ENCODE measurements at regions not wholly inside any gene's neighbourhood (a gene's known extent, or its start where the extent isn't known, plus 50 kb on each side); places are given as distances from the start of the nearest gene placed in this dataset.

DNA sequence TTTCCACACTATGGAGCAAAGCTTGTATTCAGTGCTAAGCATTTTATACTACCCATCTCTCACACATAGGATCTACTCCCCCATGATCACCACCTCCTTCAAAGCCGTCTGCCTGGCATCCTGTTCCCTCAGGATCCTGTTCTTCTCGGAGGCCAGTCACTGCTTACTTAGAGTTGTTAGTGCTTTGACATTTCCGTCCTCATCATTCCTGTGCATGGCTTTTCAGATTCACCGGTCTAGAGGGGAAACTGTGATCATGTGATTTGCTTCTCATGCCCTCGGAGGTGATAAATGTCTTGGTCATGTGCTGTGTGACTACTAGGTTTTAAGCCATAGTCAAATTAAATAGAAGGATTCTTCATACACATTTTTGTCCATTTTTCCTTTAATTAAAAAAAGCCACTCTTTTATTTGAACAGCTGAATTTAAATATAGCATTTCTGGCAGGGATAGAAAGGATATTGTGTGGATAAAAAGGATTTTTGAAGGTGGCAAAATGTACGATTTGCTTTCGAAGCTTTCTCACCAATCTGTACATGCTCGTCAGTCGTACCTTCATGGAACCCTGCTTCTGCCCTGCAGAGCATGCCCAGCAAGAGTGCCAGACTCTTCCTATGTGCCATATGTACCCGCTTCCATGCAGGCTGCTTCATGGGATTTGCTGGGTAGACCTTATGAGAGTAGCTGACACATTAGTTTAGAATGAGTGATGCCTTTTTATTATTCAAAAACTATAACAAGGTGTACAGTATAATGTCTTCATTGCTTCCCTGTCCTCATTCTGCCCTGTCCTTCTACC lies 53.3 kb downstream of the BMAL2 start:
- H3K9me3 ChIP-seq (ENCODE audit: insufficient read depth, low read depth) = no peaks in the 10 kb centered on the region
- no peak overlapping the region for H3K4me3 ChIP-seq
- DNase-seq = no peak
- H3K4me1 ChIP-seq (replicated peaks; ENCODE audit: insufficient read depth) = peaks cover 8% of the 10 kb centered on the region; the same call in 1 of the 2 replicates
- no peak for TF ChIP-seq EZH2 (IDR thresholded peaks at IDR 0.05; ENCODE audit: low read depth)
- TF ChIP-seq, protein P1, sequence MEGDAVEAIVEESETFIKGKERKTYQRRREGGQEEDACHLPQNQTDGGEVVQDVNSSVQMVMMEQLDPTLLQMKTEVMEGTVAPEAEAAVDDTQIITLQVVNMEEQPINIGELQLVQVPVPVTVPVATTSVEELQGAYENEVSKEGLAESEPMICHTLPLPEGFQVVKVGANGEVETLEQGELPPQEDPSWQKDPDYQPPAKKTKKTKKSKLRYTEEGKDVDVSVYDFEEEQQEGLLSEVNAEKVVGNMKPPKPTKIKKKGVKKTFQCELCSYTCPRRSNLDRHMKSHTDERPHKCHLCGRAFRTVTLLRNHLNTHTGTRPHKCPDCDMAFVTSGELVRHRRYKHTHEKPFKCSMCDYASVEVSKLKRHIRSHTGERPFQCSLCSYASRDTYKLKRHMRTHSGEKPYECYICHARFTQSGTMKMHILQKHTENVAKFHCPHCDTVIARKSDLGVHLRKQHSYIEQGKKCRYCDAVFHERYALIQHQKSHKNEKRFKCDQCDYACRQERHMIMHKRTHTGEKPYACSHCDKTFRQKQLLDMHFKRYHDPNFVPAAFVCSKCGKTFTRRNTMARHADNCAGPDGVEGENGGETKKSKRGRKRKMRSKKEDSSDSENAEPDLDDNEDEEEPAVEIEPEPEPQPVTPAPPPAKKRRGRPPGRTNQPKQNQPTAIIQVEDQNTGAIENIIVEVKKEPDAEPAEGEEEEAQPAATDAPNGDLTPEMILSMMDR (conservative IDR thresholded peaks at IDR 0.05) = no peak
- intact Hi-C loops (cut with micrococcal nuclease; ENCODE audit: unreplicated experiment) = loop anchor here (2.0 to 10.0 kb wide), 3 partner anchors 79 to 451 kb away; partner anchors contain the start of genes FGFR1OP2 and INTS13
- no peak overlapping the region for H2AFZ ChIP-seq
- H3K9me2 ChIP-seq (ENCODE audit: insufficient read depth) = no peaks in the 10 kb centered on the region
- BruUV-seq (replicated peaks) = no TSS peak
- no peaks in the 10 kb centered on the region for H3K27me3 ChIP-seq (ENCODE audit: insufficient read depth, low read depth)
- no peaks in the 10 kb centered on the region for H4K20me1 ChIP-seq (ENCODE audit: insufficient read depth)
- 0 out of 2 replicates have a peak, but pooled peaks cover under 1% of the 10 kb centered on the region for H3K36me3 ChIP-seq (ENCODE audit: low read depth)
- H3F3A ChIP-seq (ENCODE audit: insufficient read depth, low read depth) = no peaks in the 10 kb centered on the region; the same call in none of the 2 replicates
- H3K4me2 ChIP-seq = no peak overlapping the region
- no peaks in the 10 kb centered on the region for H3K79me2 ChIP-seq (ENCODE audit: low read depth)
- H3K27ac ChIP-seq = no peak overlapping the region
- ChIA-PET CTCF (no interaction called here), POLR2A (ENCODE audit: unreplicated experiment) (interaction anchor here (0.6 to 0.8 kb wide), 2 partner anchors 55 to 889 kb away, joined by 4 to 7 read pairs; no protein-coding TSS in a partner anchor)

DNA sequence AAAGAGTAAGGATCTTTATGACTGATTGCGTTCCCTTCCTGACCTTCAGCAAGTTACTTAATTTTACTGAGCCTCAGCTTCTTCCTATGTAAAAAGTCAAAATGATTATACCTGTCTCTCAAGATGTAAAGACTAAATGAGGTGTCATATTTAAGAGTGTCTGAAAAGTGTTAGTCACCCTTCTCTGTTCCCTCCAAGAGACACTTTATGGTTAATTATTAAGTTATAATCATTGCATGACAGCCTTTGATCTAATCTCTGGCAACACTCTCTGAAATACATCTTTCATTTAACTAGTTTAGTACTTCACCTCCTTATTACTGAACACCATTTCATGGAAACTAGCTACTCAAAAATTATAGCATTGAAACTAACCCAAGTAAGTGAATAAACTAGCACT lies 54.8 kb downstream of the BMAL2 start:
- Histone ChIP-seq H3F3A (ENCODE audit: insufficient read depth, low read depth) (no peaks in the 10 kb centered on the region; the same call in none of the 2 replicates), H3K9me2 (ENCODE audit: insufficient read depth) (no peaks in the 10 kb centered on the region), H4K20me1 (ENCODE audit: insufficient read depth) (no peaks in the 10 kb centered on the region), H3K4me1 (replicated peaks; ENCODE audit: insufficient read depth) (peaks cover 8% of the 10 kb centered on the region; the same call in 1 of the 2 replicates), H3K36me3 (ENCODE audit: low read depth) (0 out of 2 replicates have a peak, but pooled peaks cover 7% of the 10 kb centered on the region), H3K4me2 (no peak overlapping the region), H3K79me2 (ENCODE audit: low read depth) (no peaks in the 10 kb centered on the region), H3K9me3 (ENCODE audit: insufficient read depth, low read depth) (no peaks in the 10 kb centered on the region), H3K27ac (no peak overlapping the region), H3K4me3 (no peak overlapping the region), H3K27me3 (ENCODE audit: insufficient read depth, low read depth) (no peaks in the 10 kb centered on the region), H2AFZ (no peak overlapping the region)
- POLR2A ChIA-PET (ENCODE audit: unreplicated experiment) = interaction anchor here (0.7 kb wide), 1 partner anchor 393 kb away, joined by 3 read pairs; no protein-coding TSS in a partner anchor
- CTCF ChIA-PET = no interaction called here
- no peak for DNase-seq
- intact Hi-C loops (cut with micrococcal nuclease; ENCODE audit: unreplicated experiment) = loop anchor here (10.0 kb wide), 1 partner anchor 453 kb away; the partner anchor contains the start of genes FGFR1OP2 and INTS13
- TF ChIP-seq EZH2 (IDR thresholded peaks at IDR 0.05; ENCODE audit: low read depth) = no peak
- TF ChIP-seq, protein P1 (conservative IDR thresholded peaks at IDR 0.05) = no peak
- BruUV-seq (replicated peaks) = no TSS peak

DNA sequence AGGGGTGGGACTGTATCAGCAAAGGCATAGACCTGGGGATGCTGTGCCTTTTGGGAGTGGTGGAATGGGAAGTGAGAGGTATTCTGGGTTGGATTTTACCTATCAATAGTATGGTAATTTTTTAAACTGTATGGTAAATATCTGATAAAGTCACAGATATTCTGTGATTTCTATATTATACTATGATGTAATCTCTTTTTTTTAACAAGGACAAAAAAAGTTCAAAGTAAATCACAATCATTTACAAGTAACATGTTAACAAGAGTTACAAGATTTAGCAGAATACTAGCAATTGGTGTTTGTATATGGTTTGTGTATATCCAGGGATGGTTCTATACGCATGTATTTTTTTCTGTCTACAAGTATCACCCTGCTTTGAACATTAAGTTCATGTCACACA lies 56.0 kb downstream of the BMAL2 start:
- no peaks in the 10 kb centered on the region; the same call in none of the 2 replicates for H3F3A ChIP-seq (ENCODE audit: insufficient read depth, low read depth)
- ChIA-PET POLR2A (ENCODE audit: unreplicated experiment) (no interaction called here), CTCF (interaction anchor here (0.5 kb wide), 1 partner anchor 94 kb away, joined by 4 read pairs; no protein-coding TSS in a partner anchor)
- no peak overlapping the region for H2AFZ ChIP-seq
- H3K9me2 ChIP-seq (ENCODE audit: insufficient read depth) = no peaks in the 10 kb centered on the region
- H3K36me3 ChIP-seq (ENCODE audit: low read depth) = 0 out of 2 replicates have a peak, but pooled peaks cover 7% of the 10 kb centered on the region
- no peak overlapping the region for H3K27ac ChIP-seq
- no TSS peak for BruUV-seq (replicated peaks)
- peaks cover 3% of the 10 kb centered on the region; the same call in 1 of the 2 replicates for H3K4me1 ChIP-seq (replicated peaks; ENCODE audit: insufficient read depth)
- H4K20me1 ChIP-seq (ENCODE audit: insufficient read depth) = no peaks in the 10 kb centered on the region
- H3K9me3 ChIP-seq (ENCODE audit: insufficient read depth, low read depth) = no peaks in the 10 kb centered on the region
- H3K27me3 ChIP-seq (ENCODE audit: insufficient read depth, low read depth) = no peaks in the 10 kb centered on the region
- H3K4me2 ChIP-seq = no peak overlapping the region
- no peak overlapping the region for H3K4me3 ChIP-seq
- no peak for DNase-seq
- intact Hi-C loops (cut with micrococcal nuclease; ENCODE audit: unreplicated experiment) = loop anchor here (10.0 kb wide), 1 partner anchor 454 kb away; the partner anchor contains the start of genes FGFR1OP2 and INTS13
- no peak for TF ChIP-seq EZH2 (IDR thresholded peaks at IDR 0.05; ENCODE audit: low read depth)
- TF ChIP-seq, protein P1 (conservative IDR thresholded peaks at IDR 0.05) = no peak
- H3K79me2 ChIP-seq (ENCODE audit: low read depth) = no peaks in the 10 kb centered on the region
